GM21717 (cell line): ENCODE measurements at regions not wholly inside any gene's neighbourhood (a gene's known extent, or its start where the extent isn't known, plus 50 kb on each side); places are given as distances from the start of the nearest gene placed in this dataset.

Source experiments
- ATAC-seq: cut with Tn5 transposase; IDR thresholded peaks from one replicate; pipeline ENCODE4 v1.9.1; 2021; ENCODE audit warnings: mild to moderate bottlenecking, moderate library complexity; ENCODE audit not compliant: unreplicated experiment

DNA sequence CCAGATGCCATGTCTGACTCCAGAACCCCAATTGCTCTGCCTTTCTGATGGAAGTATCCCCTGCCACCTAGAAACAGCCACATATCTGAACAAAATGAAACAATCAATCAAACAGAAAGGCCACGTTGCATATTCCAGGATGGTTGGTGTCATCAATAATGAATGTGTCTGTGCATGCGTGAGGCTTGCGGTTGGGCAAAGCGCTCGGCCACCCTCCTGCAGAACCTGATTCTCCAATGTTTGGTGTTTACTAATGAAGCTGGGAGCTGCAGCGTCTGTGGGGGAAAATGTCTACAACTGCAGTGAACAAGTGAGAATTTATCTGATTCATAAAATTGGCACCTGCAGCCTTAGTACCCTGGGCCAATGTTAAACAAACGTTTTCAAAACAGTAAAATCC is 121.2 kb upstream of the ADARB2 start:
- ATAC-seq: no peak

- ATAC-seq: no peak
Observed at GRCh38 chr10:1858048-1858447, 120.7 kb upstream of the ADARB2 start.

DNA sequence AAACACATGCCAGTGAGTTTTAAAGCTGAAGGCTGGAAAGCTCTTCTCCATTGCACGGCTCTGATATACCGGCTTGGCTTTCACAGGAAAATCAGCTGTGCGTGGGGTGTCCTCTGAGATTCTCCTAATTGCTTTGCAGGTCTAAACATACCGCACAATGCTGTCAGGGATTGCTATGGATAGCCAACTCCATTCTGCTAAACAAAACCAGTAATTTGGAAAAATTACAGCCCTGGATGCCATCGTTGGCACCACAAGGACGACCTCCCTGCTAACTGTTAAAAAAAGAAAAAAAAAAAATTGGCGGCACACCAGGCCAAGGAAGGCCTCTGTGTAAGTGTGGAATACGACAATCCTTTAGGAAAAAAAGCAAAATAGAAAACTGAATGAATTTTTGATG is 118.6 kb upstream of the ADARB2 start:
- ATAC-seq: no peak

DNA sequence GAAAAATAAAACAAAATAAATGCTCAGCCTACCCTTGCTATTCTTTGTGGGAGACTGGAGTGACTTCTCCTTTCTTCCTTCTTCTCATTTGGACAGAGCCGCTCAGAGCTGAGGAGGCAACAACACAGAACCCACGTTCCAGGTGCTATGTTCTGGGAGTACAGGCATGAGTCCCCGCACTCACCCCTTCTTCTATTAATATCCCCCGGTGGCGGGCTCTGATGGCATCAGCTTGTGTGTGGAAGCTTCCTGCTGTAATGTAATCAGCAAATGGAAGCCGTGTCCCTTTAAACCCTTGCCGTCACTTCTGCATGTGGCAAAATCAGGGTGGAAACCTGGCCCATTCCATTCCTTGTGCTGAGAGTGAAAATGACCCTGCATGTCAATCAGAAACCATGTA is 116.9 kb upstream of the ADARB2 start:
- no peak for ATAC-seq

DNA sequence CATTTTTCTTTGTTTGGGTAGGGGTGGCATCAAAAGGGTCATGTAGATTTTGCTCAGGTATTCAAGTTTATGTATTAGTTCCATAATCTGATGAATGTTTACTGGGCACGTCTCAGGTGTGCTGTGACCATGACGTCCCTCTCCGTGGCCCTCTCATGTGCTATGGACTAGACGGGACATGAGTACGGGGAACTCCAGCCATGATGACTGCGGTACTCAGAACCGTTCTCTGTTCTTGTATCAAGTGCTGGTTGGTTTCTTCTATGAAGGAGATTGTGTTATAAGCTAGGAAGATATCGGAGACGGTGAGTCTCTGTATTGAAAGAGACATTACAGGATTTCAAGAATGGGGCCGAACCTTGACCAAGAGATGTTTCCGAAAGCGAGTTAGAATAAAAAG is 116.5 kb upstream of the ADARB2 start:
- ATAC-seq: no peak

DNA sequence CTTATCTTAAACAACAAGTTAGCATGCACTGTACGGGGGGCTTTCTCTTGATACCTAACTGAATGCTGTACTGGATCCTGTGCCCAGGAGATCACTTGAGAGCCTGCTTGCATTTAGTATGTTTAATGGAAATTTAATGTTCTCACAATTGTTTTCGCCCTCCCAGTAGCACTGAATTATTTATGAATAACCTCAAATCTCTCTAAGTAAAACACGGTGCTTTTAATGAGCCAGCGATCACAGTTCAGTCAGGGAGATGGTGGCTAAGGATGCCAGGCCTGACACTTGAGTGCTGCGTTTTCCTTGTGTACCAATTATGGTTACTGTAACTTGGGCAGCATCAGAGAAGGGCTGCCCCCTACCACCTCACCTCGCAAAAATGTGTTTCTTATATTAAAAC is 115.5 kb upstream of the ADARB2 start:
- no peak for ATAC-seq

- no peak for ATAC-seq
Observed at GRCh38 chr10:1851762-1852161, 114.4 kb upstream of the ADARB2 start.

DNA sequence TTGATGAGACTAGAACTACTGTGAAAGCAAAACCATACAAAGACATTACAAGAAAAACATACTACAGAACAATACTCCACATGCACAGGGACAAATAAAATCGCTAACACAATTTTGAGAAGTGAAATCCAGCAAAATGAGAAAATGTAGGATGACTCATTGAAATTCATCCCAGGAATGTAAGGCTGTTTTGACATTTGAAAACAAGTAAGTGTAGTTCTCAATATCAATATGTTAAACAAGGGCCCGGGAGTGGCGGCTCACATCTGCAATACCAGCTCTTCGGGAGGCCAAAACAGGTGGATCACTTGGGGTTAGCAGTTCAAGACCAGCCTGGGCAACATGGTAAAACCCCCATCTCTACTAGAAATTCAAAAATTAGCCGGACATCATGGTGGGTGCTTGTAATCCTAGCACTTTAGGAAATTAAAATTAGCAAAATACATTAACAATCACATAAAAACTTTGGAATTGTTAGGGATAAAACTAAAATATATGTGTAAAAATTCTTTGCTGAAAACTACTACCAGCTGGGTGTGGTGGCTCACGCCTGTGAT is 113.7 kb upstream of the ADARB2 start:
- no peak for ATAC-seq

- ATAC-seq: no peak
Observed at GRCh38 chr10:1847361-1847760, 110.0 kb upstream of the ADARB2 start.

DNA sequence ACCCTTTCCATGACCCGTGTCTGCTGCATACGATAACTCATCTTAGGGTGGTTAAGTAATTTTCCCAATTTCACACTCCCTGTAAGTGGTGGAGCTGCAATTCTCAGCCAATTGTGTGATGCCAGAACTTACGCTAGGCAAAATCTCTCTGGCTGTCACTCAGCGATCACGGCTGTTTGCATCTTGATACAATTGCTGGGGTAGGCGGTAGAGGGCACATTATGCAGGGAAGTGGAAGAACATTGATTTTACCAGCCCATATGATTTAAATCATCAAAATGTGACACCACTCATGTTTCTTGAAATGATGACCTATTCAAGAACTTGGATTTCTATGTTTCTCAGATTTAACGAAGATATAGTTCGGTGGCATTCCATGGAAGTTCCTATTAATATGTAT is 108.7 kb upstream of the ADARB2 start:
- no peak for ATAC-seq

DNA sequence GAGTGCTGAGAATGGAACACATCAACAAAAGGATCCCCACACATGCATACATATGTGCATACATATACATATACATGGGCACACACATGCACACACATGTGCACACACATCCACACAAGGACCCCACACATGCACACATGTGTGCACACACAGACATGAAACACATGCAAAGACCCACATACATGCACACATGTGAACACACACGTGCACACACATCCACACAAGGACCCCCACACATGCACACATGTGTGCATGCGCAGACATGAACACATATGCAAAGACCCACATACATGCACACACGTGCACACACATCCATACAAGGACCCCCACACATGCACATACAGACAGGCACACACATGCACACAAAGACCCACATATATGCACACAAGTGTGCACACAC is 104.4 kb upstream of the ADARB2 start:
- ATAC-seq: no peak

- ATAC-seq: no peak
Observed at GRCh38 chr10:1829712-1830111, 92.4 kb upstream of the ADARB2 start.

- no peak for ATAC-seq
Observed at GRCh38 chr10:1824928-1825327, 87.6 kb upstream of the ADARB2 start.

DNA sequence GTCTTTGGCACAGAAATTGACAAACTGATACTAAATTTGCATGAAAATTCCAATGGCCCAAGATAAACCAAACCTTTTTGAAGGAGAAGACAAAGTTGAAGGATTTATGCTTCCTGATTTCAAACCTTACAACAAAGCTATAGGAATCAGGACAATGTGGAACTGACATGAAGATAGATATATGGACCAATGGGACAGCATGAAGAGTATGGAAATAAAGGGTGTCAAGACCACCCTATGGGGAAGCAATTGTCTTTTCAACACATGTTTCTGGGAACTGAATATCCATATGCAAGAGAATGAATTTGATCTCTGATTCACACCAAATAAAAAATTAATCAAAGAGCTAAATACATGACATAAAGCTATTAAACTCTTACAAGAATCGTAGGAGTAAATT is 77.2 kb upstream of the ADARB2 start:
- ATAC-seq: no peak

- ATAC-seq: no peak
Observed at GRCh38 chr10:1809139-1809741, 71.9 kb upstream of the ADARB2 start.

GRCh38 chr10:1807924-1808323 is 70.6 kb upstream of the ADARB2 start:
- no peak for ATAC-seq

DNA sequence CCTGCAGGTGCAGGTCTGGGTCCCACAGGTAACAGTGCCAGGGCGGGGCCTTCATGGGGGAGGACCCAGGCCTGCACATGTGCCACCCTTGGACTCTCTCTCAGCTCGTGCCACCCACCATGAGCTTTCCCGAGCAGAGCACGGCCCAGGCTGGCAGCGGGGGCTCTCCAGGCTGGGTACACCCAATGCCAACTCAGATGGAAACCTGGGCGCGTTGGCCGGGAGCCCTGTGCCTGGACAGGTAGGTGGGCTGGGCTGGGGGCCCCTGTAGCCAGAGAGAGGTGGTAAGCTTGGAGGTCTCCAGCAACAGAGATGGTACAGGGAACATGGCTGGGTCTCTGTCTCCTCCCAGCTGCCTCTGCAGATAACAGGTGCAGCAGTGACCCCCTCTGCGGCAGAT is 69.9 kb upstream of the ADARB2 start:
- no peak for ATAC-seq

- ATAC-seq: no peak
Observed at GRCh38 chr10:1802413-1802812, 65.1 kb upstream of the ADARB2 start.

DNA sequence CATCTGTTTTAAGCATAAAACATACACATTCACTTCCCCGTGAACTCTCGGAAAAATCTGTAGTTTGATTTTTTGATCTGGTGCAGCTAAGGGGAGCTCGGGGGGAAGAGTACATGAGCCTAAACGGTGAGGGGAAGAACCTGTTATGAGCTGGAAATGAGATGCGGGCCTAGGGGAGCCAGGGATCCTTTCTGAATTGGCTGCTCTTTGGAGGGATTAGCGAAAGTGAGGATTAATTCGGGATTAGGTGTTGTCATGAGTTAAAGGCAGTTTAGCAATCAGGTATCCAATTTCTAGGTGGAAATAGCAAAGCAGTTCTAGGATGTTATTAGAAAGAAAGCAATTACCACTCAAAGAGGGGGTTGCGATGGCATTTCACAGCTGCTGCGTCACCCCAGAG is 51.1 kb upstream of the ADARB2 start:
- no peak for ATAC-seq
